ENCODE measurements at regions not wholly inside any gene's neighbourhood (a gene's known extent, or its start where the extent isn't known, plus 50 kb on each side); places are given as distances from the start of the nearest gene placed in this dataset.

DNA sequence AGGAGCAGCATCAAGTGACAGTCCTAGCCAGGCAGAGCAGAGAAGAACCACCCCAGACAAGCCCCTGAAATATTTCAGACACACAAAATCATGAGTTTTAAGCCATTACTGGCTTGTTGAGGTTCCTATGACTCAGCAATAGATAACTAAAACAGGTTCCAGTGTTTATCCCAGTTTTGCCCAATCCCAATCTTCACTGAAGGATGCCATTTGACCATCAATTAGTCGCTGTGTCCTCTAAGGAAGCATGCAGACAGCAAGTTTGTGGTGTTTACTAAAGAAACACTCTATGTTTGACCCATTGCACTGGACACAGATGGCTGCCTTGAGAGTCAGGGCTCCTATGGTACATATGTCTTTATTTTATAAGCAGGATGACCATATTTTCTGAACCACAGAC lies 186.7 kb downstream of the SYK start:
- H3K4me3 ChIP-seq (ENCODE audit: low read length), result no peak overlapping the region
- WGBS (ENCODE audit: insufficient coverage), result 94% methylated on average over 1 of the region's 1 CpG
- H3K27ac Mint-ChIP-seq, result no peak overlapping the region
- H3K27me3 ChIP-seq (ENCODE audit: control insufficient read depth, insufficient read depth, low read length), result no peaks in the 10 kb centered on the region
- no peaks in the 10 kb centered on the region for H3K9me3 ChIP-seq (ENCODE audit: control insufficient read depth, insufficient read depth, low read length)
- H3K4me1 Mint-ChIP-seq, result no peaks in the 10 kb centered on the region
- no peak overlapping the region for H3K4me3 Mint-ChIP-seq
- DNase-seq (no peak), ATAC-seq (no peak)
- peaks cover 2 to 23% of the 10 kb centered on the region in 2 donors for H3K27me3 Mint-ChIP-seq (ENCODE audit: low read depth in 2 of 2)
- TF ChIP-seq, protein P1, sequence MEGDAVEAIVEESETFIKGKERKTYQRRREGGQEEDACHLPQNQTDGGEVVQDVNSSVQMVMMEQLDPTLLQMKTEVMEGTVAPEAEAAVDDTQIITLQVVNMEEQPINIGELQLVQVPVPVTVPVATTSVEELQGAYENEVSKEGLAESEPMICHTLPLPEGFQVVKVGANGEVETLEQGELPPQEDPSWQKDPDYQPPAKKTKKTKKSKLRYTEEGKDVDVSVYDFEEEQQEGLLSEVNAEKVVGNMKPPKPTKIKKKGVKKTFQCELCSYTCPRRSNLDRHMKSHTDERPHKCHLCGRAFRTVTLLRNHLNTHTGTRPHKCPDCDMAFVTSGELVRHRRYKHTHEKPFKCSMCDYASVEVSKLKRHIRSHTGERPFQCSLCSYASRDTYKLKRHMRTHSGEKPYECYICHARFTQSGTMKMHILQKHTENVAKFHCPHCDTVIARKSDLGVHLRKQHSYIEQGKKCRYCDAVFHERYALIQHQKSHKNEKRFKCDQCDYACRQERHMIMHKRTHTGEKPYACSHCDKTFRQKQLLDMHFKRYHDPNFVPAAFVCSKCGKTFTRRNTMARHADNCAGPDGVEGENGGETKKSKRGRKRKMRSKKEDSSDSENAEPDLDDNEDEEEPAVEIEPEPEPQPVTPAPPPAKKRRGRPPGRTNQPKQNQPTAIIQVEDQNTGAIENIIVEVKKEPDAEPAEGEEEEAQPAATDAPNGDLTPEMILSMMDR (IDR thresholded peaks at IDR 0.05), result no peak
- no peak overlapping the region for H3K27ac ChIP-seq (ENCODE audit: low read length)
- no peaks in the 10 kb centered on the region for H3K36me3 Mint-ChIP-seq
- no peaks in the 10 kb centered on the region for H3K9me3 Mint-ChIP-seq
- H3K36me3 ChIP-seq (ENCODE audit: control insufficient read depth, insufficient read depth, low read length), result no peaks in the 10 kb centered on the region
- H3K4me1 ChIP-seq (ENCODE audit: control insufficient read depth, insufficient read depth, low read length), result no peaks in the 10 kb centered on the region
- intact Hi-C loops (cut with micrococcal nuclease), result no loop called here

DNA sequence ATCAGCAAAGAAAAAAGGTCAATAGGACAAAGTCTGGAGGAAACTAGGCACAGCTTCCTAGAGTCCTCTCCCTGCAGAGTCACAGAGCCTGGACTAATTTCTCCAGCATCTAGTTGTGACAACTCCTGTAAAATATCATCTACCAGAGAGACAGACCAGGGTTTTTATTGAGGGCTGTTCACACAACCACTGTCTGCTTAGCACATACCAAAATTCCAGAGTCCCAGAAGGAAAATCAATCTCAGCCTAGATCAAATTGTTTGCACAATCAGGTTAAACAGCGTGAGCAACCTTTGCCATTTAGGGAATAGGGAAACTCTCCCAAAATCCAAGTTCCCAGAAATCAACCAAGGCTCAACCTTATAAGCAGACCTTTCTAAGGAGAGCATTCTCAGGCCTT lies 190.3 kb downstream of the SYK start:
- H3K4me3 ChIP-seq (ENCODE audit: low read length), result no peak overlapping the region
- H3K4me3 Mint-ChIP-seq, result no peak overlapping the region
- DNase-seq (no peak), ATAC-seq (no peak)
- H3K27ac ChIP-seq (ENCODE audit: low read length), result no peak overlapping the region
- no peaks in the 10 kb centered on the region for H3K27me3 ChIP-seq (ENCODE audit: control insufficient read depth, insufficient read depth, low read length)
- intact Hi-C loops (cut with micrococcal nuclease), result no loop called here
- H3K4me1 Mint-ChIP-seq, result no peaks in the 10 kb centered on the region
- 100% methylated on average over 1 of the region's 1 CpG for WGBS (ENCODE audit: insufficient coverage)
- no peak overlapping the region for H3K27ac Mint-ChIP-seq
- no peaks in the 10 kb centered on the region for H3K36me3 Mint-ChIP-seq
- TF ChIP-seq, protein P1 (IDR thresholded peaks at IDR 0.05), result no peak
- H3K36me3 ChIP-seq (ENCODE audit: control insufficient read depth, insufficient read depth, low read length), result no peaks in the 10 kb centered on the region
- peaks cover 8 to 27% of the 10 kb centered on the region in 2 donors for H3K27me3 Mint-ChIP-seq (ENCODE audit: low read depth in 2 of 2)
- H3K4me1 ChIP-seq (ENCODE audit: control insufficient read depth, insufficient read depth, low read length), result no peaks in the 10 kb centered on the region
- no peaks in the 10 kb centered on the region for H3K9me3 Mint-ChIP-seq
- H3K9me3 ChIP-seq (ENCODE audit: control insufficient read depth, insufficient read depth, low read length), result no peaks in the 10 kb centered on the region

DNA sequence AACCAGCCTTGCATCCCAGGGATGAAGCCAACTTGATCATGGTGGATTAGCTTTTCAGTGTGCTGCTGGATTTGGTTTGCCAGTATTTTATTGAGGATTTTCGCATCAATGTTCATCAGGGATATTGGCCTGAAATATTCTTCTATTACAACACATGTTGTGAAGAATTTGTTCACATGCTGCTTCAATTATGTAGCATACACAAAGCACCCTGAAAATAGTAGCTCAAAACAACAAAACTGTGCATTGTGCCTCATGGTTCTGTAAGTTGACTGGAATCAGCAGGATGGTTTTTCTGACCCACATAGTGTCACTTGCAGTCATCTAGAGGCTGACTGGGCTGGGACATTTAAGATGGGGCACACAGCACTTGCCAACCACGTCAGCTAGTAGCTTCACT lies 193.9 kb downstream of the SYK start:
- no peak overlapping the region for H3K27ac Mint-ChIP-seq
- ATAC-seq (no peak), DNase-seq (no peak)
- no peaks in the 10 kb centered on the region for H3K36me3 ChIP-seq (ENCODE audit: control insufficient read depth, insufficient read depth, low read length)
- no peaks in the 10 kb centered on the region for H3K4me1 ChIP-seq (ENCODE audit: control insufficient read depth, insufficient read depth, low read length)
- no peaks in the 10 kb centered on the region for H3K4me1 Mint-ChIP-seq
- no peaks in the 10 kb centered on the region for H3K27me3 ChIP-seq (ENCODE audit: control insufficient read depth, insufficient read depth, low read length)
- 84% methylated on average over 2 of the region's 2 CpGs for WGBS (ENCODE audit: insufficient coverage)
- no peak overlapping the region for H3K27ac ChIP-seq (ENCODE audit: low read length)
- no peaks in the 10 kb centered on the region for H3K9me3 ChIP-seq (ENCODE audit: control insufficient read depth, insufficient read depth, low read length)
- peaks cover 8 to 21% of the 10 kb centered on the region in 2 donors for H3K27me3 Mint-ChIP-seq (ENCODE audit: low read depth in 2 of 2)
- no peaks in the 10 kb centered on the region for H3K9me3 Mint-ChIP-seq
- H3K36me3 Mint-ChIP-seq, result no peaks in the 10 kb centered on the region
- TF ChIP-seq, protein P1 (IDR thresholded peaks at IDR 0.05), result no peak
- intact Hi-C loops (cut with micrococcal nuclease), result no loop called here
- no peak overlapping the region for H3K4me3 ChIP-seq (ENCODE audit: low read length)
- H3K4me3 Mint-ChIP-seq, result no peak overlapping the region
